ENCODE measurements at regions not wholly inside any gene's neighbourhood (a gene's known extent, or its start where the extent isn't known, plus 50 kb on each side); places are given as distances from the start of the nearest gene placed in this dataset.
A peak's percentile ranks its signal among the peaks of the same experiment; 100 is the strongest.

GRCh38 chr11:110985547-110985946, 260.0 kb upstream of the POU2AF2 start:
- H3K27ac ChIP-seq, result no peak overlapping the region

DNA sequence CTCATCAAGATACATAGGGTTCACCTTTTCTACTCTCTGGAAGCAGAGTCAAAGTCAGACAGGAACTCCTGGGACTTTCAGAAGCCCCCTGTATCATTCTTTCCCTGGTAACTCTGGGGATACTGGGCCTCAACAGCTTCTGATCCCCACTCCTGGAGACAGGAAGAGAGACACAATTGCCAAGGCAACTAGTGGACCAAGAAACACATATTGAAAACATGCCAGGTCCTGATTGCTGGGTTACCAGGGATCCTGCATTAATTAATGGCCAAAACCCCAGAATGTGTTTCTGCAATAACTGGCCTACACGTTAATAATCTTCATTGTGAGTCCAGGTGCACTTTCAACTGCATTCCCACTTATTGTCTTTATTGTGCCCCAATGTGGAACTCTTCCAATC, 260.8 kb upstream of the POU2AF2 start:
- H3K27me3 ChIP-seq, result no peaks in the 10 kb centered on the region
- no peaks in the 10 kb centered on the region for H3K36me3 ChIP-seq
- H3K4me1 ChIP-seq, result no peaks in the 10 kb centered on the region
- H3K27ac ChIP-seq, result no peak overlapping the region
- no peak for TF ChIP-seq Cebpa-rat (IDR thresholded peaks at IDR 0.05)
- no peak overlapping the region for H3K4me2 ChIP-seq
- H4K20me1 ChIP-seq, result no peaks in the 10 kb centered on the region
- peaks cover 0 to 4% (median 0%) of the 10 kb centered on the region in 11 experiments; a peak in 2 of 22 replicates for H3K9me3 ChIP-seq (replicated peaks in 1 of 11)
- H3K4me3 ChIP-seq, result no peak overlapping the region
- no peak overlapping the region for H3K9ac ChIP-seq

More at GRCh38 chr11:110985547-110985946, 260.0 kb upstream of the POU2AF2 start:
- no peaks in the 10 kb centered on the region for H3K4me1 ChIP-seq
- H3K9ac ChIP-seq, result no peak overlapping the region
- no peaks in the 10 kb centered on the region for H3K27me3 ChIP-seq
- no peak overlapping the region for H3K4me3 ChIP-seq
- TF ChIP-seq Cebpa-rat (IDR thresholded peaks at IDR 0.05), result no peak
- H3K4me2 ChIP-seq, result no peak overlapping the region
- H3K9me3 ChIP-seq (replicated peaks in 1 of 11), result no peaks in the 10 kb centered on the region
- no peaks in the 10 kb centered on the region for H3K36me3 ChIP-seq
- no peaks in the 10 kb centered on the region for H4K20me1 ChIP-seq

DNA sequence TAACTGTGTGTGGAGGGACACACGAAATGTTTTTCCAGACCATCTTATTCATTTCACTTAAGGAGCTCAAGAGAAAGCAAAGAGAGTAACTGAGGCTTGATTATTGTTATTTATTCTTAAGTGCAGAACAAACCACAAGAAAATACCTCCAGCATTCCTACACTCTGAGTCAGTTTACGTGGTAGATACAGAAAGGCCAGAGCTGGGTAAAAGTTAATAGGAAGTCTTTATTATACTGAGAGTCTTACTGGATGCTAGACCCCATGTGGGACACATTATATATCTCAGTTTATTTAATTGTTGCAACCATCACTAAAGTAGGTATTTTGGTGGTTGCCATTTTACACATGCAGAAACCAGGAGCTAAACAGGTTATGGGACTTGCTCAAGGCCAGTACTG, 261.4 kb upstream of the POU2AF2 start:
- Histone ChIP-seq H3K27ac (no peak overlapping the region), H3K4me2 (no peak overlapping the region), H3K9ac (no peak overlapping the region), H3K9me3 (replicated peaks in 1 of 11) (peaks cover 0 to 10% (median 3%) of the 10 kb centered on the region in 11 experiments; a peak in 4 of 22 replicates), H4K20me1 (no peaks in the 10 kb centered on the region), H3K36me3 (no peaks in the 10 kb centered on the region), H3K4me1 (no peaks in the 10 kb centered on the region), H3K4me3 (no peak overlapping the region), H3K27me3 (no peaks in the 10 kb centered on the region)
- no peak for TF ChIP-seq Cebpa-rat (IDR thresholded peaks at IDR 0.05)

GRCh38 chr11:110982214-110982613, 263.3 kb upstream of the POU2AF2 start:
- H4K20me1 ChIP-seq, result no peaks in the 10 kb centered on the region
- H3K27me3 ChIP-seq, result no peaks in the 10 kb centered on the region
- no peak overlapping the region for H3K4me3 ChIP-seq
- no peaks in the 10 kb centered on the region for H3K4me1 ChIP-seq
- peaks cover 0 to 16% (median 7%) of the 10 kb centered on the region in 11 experiments; a peak in 7 of 22 replicates for H3K9me3 ChIP-seq (replicated peaks in 1 of 11)
- TF ChIP-seq Cebpa-rat (IDR thresholded peaks at IDR 0.05), result no peak
- H3K36me3 ChIP-seq, result no peaks in the 10 kb centered on the region
- no peak overlapping the region for H3K9ac ChIP-seq
- H3K4me2 ChIP-seq, result no peak overlapping the region
- H3K27ac ChIP-seq, result no peak overlapping the region

GRCh38 chr11:110979696-110980095, 265.8 kb upstream of the POU2AF2 start:
- H4K20me1 ChIP-seq, result no peaks in the 10 kb centered on the region
- no peaks in the 10 kb centered on the region for H3K27me3 ChIP-seq
- peaks cover 0 to 16% (median 9%) of the 10 kb centered on the region in 11 experiments; a peak in 7 of 22 replicates for H3K9me3 ChIP-seq (replicated peaks in 1 of 11)
- H3K27ac ChIP-seq, result no peak overlapping the region
- no peak overlapping the region for H3K4me3 ChIP-seq
- no peaks in the 10 kb centered on the region for H3K36me3 ChIP-seq
- H3K4me1 ChIP-seq, result no peaks in the 10 kb centered on the region
- no peak overlapping the region for H3K4me2 ChIP-seq
- H3K9ac ChIP-seq, result no peak overlapping the region
- no peak for TF ChIP-seq Cebpa-rat (IDR thresholded peaks at IDR 0.05)

DNA sequence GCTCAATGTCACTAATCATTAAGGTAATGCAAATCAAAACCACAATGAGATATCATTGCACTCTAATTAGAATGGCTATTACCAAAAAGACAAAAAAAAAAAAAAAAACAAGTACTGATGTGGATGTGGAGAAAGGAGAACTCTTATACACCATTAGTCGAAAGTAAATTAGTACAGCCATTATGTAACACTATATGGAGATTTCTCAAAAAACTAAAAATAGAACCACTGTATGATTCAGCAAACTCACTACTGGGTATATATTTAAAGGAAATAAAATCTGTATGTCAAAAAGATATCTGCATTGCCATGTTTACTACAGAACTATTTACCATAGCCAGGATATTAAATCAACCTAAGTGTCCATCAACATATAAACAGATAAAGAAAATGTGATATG, 265.4 kb upstream of the ARHGAP20 start:
- no peaks in the 10 kb centered on the region for H4K20me1 ChIP-seq
- no peak for TF ChIP-seq Cebpa-rat (IDR thresholded peaks at IDR 0.05)
- peaks cover 0 to 12% (median 1%) of the 10 kb centered on the region in 10 experiments; a peak in 7 of 20 replicates for H3K4me1 ChIP-seq
- H3K9ac ChIP-seq, result no peak overlapping the region
- no peaks in the 10 kb centered on the region for H3K27me3 ChIP-seq
- H3K27ac ChIP-seq, result no peak overlapping the region
- H3K4me3 ChIP-seq, result no peak overlapping the region
- no peaks in the 10 kb centered on the region for H3K36me3 ChIP-seq
- peaks cover 0 to 16% (median 9%) of the 10 kb centered on the region in 11 experiments; a peak in 7 of 22 replicates for H3K9me3 ChIP-seq (replicated peaks in 1 of 11)
- H3K4me2 ChIP-seq, result no peak overlapping the region

DNA sequence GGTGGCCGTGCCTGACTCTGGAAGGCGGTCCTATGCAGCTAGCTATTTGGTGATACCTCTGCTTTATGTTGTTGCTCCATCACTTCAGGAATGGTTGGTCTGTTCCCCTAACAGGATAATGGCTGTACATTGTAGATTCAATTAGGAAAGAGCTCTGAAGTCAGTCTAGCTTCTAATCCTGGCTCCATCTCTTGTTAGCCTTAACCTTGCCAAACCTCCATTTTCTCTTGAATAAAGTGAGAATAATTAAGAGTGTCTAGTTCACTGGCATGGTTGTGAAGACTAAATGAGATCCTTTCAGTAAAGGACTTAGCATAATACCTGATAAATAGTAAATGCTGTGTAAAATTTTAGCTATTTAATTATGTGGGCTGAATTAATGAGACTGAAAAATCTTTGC, 262.5 kb upstream of the ARHGAP20 start:
- Histone ChIP-seq H3K27me3 (no peaks in the 10 kb centered on the region), H3K4me3 (no peak overlapping the region), H3K36me3 (no peaks in the 10 kb centered on the region), H4K20me1 (no peaks in the 10 kb centered on the region), H3K27ac (no peak overlapping the region), H3K4me1 (peaks cover 0 to 31% (median 3%) of the 10 kb centered on the region in 10 experiments; a peak in 7 of 20 replicates), H3K4me2 (no peak overlapping the region), H3K9ac (no peak overlapping the region), H3K9me3 (replicated peaks in 1 of 11) (peaks cover 0 to 16% (median 9%) of the 10 kb centered on the region in 11 experiments; a peak in 7 of 22 replicates)
- no peak for TF ChIP-seq Cebpa-rat (IDR thresholded peaks at IDR 0.05)

DNA sequence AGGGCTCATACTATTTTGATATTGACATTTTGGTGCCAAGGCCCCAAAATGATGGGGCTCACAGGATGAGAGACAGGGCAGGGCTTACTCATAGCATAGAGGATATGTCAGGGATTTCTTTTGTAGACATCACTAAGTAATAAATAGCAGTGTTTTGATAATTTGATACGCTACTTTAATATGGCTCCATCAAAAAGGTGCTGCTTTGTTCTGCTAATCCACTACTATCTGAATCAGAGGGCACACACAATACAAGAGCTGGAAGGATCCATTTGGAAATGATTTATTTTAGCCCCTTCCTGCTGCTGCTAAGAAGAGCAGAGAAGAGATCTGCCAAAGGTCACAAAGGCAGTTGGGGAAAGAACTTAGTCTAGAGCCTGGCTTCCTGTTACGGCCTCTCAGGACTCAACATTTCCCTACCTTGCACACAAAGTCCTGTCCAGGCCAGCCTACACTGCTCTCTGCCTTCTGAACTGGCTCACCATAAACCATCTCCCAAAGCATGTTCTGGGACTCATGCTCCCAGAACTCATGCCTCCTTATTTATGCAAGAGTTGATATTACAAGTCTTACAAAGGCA, 261.3 kb upstream of the ARHGAP20 start:
- H3K4me1 ChIP-seq, result peaks cover 4 to 39% (median 10%) of the 10 kb centered on the region in 10 experiments
- no peak overlapping the region; a peak in 1 of 22 replicates for H3K9ac ChIP-seq
- no peak for TF ChIP-seq Cebpa-rat (IDR thresholded peaks at IDR 0.05)
- H3K4me2 ChIP-seq, result peak overlapping the region in 5 of 11 experiments; percentile 12 to 47 (median 35); a peak in 7 of 22 replicates
- no peaks in the 10 kb centered on the region for H3K27me3 ChIP-seq
- H3K36me3 ChIP-seq, result no peaks in the 10 kb centered on the region
- H3K9me3 ChIP-seq (replicated peaks in 1 of 11), result peaks cover 0 to 9% (median 4%) of the 10 kb centered on the region in 11 experiments; a peak in 3 of 22 replicates
- H4K20me1 ChIP-seq, result no peaks in the 10 kb centered on the region
- no peak overlapping the region for H3K4me3 ChIP-seq
- peak overlapping the region in 4 of 11 experiments; percentile 46 to 73 (median 64); a peak in 7 of 22 replicates for H3K27ac ChIP-seq

- peak overlapping the region in 4 of 11 experiments; percentile 46 to 73 (median 64); a peak in 8 of 22 replicates for H3K27ac ChIP-seq
- H3K4me2 ChIP-seq, result peak overlapping the region in 5 of 11 experiments; percentile 12 to 47 (median 35); a peak in 6 of 22 replicates
Observed at GRCh38 chr11:110972640-110973039, 260.4 kb upstream of the ARHGAP20 start.

More at GRCh38 chr11:110972640-110973039, 260.4 kb upstream of the ARHGAP20 start:
- peaks cover 0 to 4% (median 0%) of the 10 kb centered on the region in 11 experiments; a peak in 1 of 22 replicates for H3K9me3 ChIP-seq (replicated peaks in 1 of 11)
- no peaks in the 10 kb centered on the region for H3K27me3 ChIP-seq
- H3K9ac ChIP-seq, result peak overlapping the region in 2 of 11 experiments; percentile 4 to 49; a peak in 3 of 22 replicates
- peaks cover 8 to 46% (median 16%) of the 10 kb centered on the region in 10 experiments for H3K4me1 ChIP-seq
- H3K4me3 ChIP-seq, result no peak overlapping the region
- H4K20me1 ChIP-seq, result no peaks in the 10 kb centered on the region
- H3K36me3 ChIP-seq, result no peaks in the 10 kb centered on the region
- peak in 4 of 11 experiments; percentile 29 to 88 (median 70); a peak in 5 of 22 replicates for TF ChIP-seq Cebpa-rat (IDR thresholded peaks at IDR 0.05)

Measured in BLaER1 treated with 17β-estradiol and CSF1 and Interleukin-3, amounts not matched to agents 10 nM and 100 nM (cell line).